Neural crest cell (in vitro differentiated cells): ENCODE measurements at regions not wholly inside any gene's neighbourhood (a gene's known extent, or its start where the extent isn't known, plus 50 kb on each side); places are given as distances from the start of the nearest gene placed in this dataset.

ENCODE experiments used
- DNase-seq: peaks from one replicate; pipeline ENCODE4 v3.0.0; 2021; ENCODE audit warnings: low read depth, mixed read lengths, low spot score
- H3K27ac Mint-ChIP-seq: one replicate; pipeline ENCODE4 v1.8.0; 2021; ENCODE audit warnings: mild to moderate bottlenecking, mixed read lengths; ENCODE audit not compliant: unreplicated experiment
- H3K27me3 Mint-ChIP-seq: 2 replicates; pipeline ENCODE4 v1.8.0; 2021; ENCODE audit warnings: low read depth, mild to moderate bottlenecking, mixed read lengths
- H3K36me3 Mint-ChIP-seq: 2 replicates; pipeline ENCODE4 v1.8.0; 2021; ENCODE audit warnings: low read depth, mild to moderate bottlenecking, mixed read lengths
- H3K4me1 Mint-ChIP-seq: 2 replicates; pipeline ENCODE4 v1.8.0; 2021; ENCODE audit warnings: mixed read lengths
- H3K4me3 Mint-ChIP-seq: one replicate; pipeline ENCODE4 v1.8.0; 2021; ENCODE audit warnings: mild to moderate bottlenecking, mixed read lengths
- H3K9me3 Mint-ChIP-seq: 2 replicates; pipeline ENCODE4 v1.8.0; 2021; ENCODE audit warnings: mixed read lengths
- CTCF ChIP-seq: fragments of 200-600 bp; sonication (generic); conservative IDR thresholded peaks from 2 replicates; pipeline ENCODE4 v1.5.0; 2021; ENCODE audit warnings: antibody characterized with exemption, mild to moderate bottlenecking

- H3K4me3 Mint-ChIP-seq, result no peak overlapping the region
- no peaks in the 10 kb centered on the region for H3K4me1 Mint-ChIP-seq
- no peak for TF ChIP-seq CTCF
- H3K27me3 Mint-ChIP-seq, result no peaks in the 10 kb centered on the region
- peaks cover 8% of the 10 kb centered on the region for H3K9me3 Mint-ChIP-seq
- no peak for DNase-seq
- peaks cover 7% of the 10 kb centered on the region for H3K36me3 Mint-ChIP-seq
- H3K27ac Mint-ChIP-seq, result no peak overlapping the region
These were observed 95.6 kb upstream of the KIF5B start for GRCh38 chr10:32151871-32152270.

- no peaks in the 10 kb centered on the region for H3K4me1 Mint-ChIP-seq
- peaks cover 7% of the 10 kb centered on the region for H3K36me3 Mint-ChIP-seq
- no peak overlapping the region for H3K4me3 Mint-ChIP-seq
- no peaks in the 10 kb centered on the region for H3K27me3 Mint-ChIP-seq
- peaks cover 8% of the 10 kb centered on the region for H3K9me3 Mint-ChIP-seq
- TF ChIP-seq CTCF, result no peak
- no peak for DNase-seq
- no peak overlapping the region for H3K27ac Mint-ChIP-seq
These were observed 94.4 kb upstream of the KIF5B start for GRCh38 chr10:32150532-32151101.

- no peaks in the 10 kb centered on the region for H3K4me1 Mint-ChIP-seq
- no peak for TF ChIP-seq CTCF
- H3K27ac Mint-ChIP-seq, result peak overlapping the region; percentile 78
- H3K36me3 Mint-ChIP-seq, result peaks cover 3% of the 10 kb centered on the region
- H3K4me3 Mint-ChIP-seq, result no peak overlapping the region
- DNase-seq, result no peak
- H3K27me3 Mint-ChIP-seq, result no peaks in the 10 kb centered on the region
- peaks cover 5% of the 10 kb centered on the region for H3K9me3 Mint-ChIP-seq
These were observed 93.2 kb upstream of the KIF5B start for GRCh38 chr10:32149252-32149955.

- no peak for TF ChIP-seq CTCF
- no peak overlapping the region for H3K4me3 Mint-ChIP-seq
- H3K27me3 Mint-ChIP-seq, result no peaks in the 10 kb centered on the region
- no peak for DNase-seq
- H3K9me3 Mint-ChIP-seq, result peaks cover 5% of the 10 kb centered on the region
- H3K36me3 Mint-ChIP-seq, result peaks cover 3% of the 10 kb centered on the region
- no peaks in the 10 kb centered on the region for H3K4me1 Mint-ChIP-seq
- peak overlapping the region; percentile 78 for H3K27ac Mint-ChIP-seq
These were observed 92.6 kb upstream of the KIF5B start for GRCh38 chr10:32148864-32149251.

GRCh38 chr10:32147730-32148129 is 91.5 kb upstream of the KIF5B start:
- Mint-ChIP-seq H3K4me1 (no peaks in the 10 kb centered on the region), H3K36me3 (no peaks in the 10 kb centered on the region), H3K9me3 (peaks cover 3% of the 10 kb centered on the region), H3K27me3 (no peaks in the 10 kb centered on the region), H3K27ac (no peak overlapping the region), H3K4me3 (no peak overlapping the region)
- DNase-seq, result no peak
- TF ChIP-seq CTCF, result no peak
